Endodermal cell (in vitro differentiated cells): ENCODE measurements at regions not wholly inside any gene's neighbourhood (a gene's known extent, or its start where the extent isn't known, plus 50 kb on each side); places are given as distances from the start of the nearest gene placed in this dataset.

Experiments used
- DNase-seq: peaks from one replicate; pipeline ENCODE4 v3.0.0-alpha.2; 2017
- H3K27ac ChIP-seq: 2 replicates; pipeline ENCODE4 v1.5.1; 2013; ENCODE audit warnings: mild to moderate bottlenecking, low read depth, low read length, moderate library complexity
- H3K27me3 ChIP-seq: 2 replicates; pipeline ENCODE4 v1.6.1; 2013; ENCODE audit warnings: mild to moderate bottlenecking, low read length, moderate library complexity; ENCODE audit not compliant: insufficient read depth, control insufficient read depth, poor library complexity, severe bottlenecking
- H3K36me3 ChIP-seq: 2 replicates; pipeline ENCODE4 v1.7.0; 2013; ENCODE audit warnings: mild to moderate bottlenecking, low read length, moderate library complexity; ENCODE audit not compliant: control insufficient read depth, insufficient read depth
- H3K4me1 ChIP-seq: one replicate; pipeline ENCODE4 v1.7.0; 2013; ENCODE audit warnings: low read length; ENCODE audit not compliant: control insufficient read depth, insufficient read depth
- H3K4me3 ChIP-seq: 2 replicates; pipeline ENCODE4 v1.5.1; 2013; ENCODE audit warnings: mild to moderate bottlenecking, low read length, moderate library complexity
- H3K9ac ChIP-seq: 2 replicates; pipeline ENCODE4 v1.6.1; 2013; ENCODE audit warnings: mild to moderate bottlenecking, low read length, moderate library complexity; ENCODE audit not compliant: poor library complexity, severe bottlenecking; ENCODE audit errors: extremely low read depth
- H3K9me3 ChIP-seq: 2 replicates; pipeline ENCODE4 v1.6.1; 2013; ENCODE audit warnings: mild to moderate bottlenecking, low read length, moderate library complexity; ENCODE audit not compliant: control insufficient read depth
- H3K27ac Mint-ChIP-seq: 2 replicates; pipeline ENCODE4 v1.8.0; 2020; ENCODE audit warnings: mixed read lengths
- H3K27me3 Mint-ChIP-seq: 2 replicates; pipeline ENCODE4 v1.8.0; 2021; ENCODE audit warnings: mild to moderate bottlenecking, mixed read lengths; ENCODE audit not compliant: insufficient read depth
- H3K36me3 Mint-ChIP-seq: 2 replicates; pipeline ENCODE4 v1.8.0; 2020; ENCODE audit warnings: low read depth, mixed read lengths
- H3K4me1 Mint-ChIP-seq: 2 replicates; pipeline ENCODE4 v1.8.0; 2020; ENCODE audit warnings: mixed read lengths
- H3K4me3 Mint-ChIP-seq: 2 replicates; pipeline ENCODE4 v1.8.0; 2020; ENCODE audit warnings: mild to moderate bottlenecking, moderate library complexity, mixed read lengths
- H3K9me3 Mint-ChIP-seq: 2 replicates; pipeline ENCODE4 v1.8.0; 2020; ENCODE audit warnings: mild to moderate bottlenecking, mixed read lengths
- CTCF ChIP-seq: fragments of 200-600 bp; sonication (generic); conservative IDR thresholded peaks from 2 replicates; pipeline ENCODE4 v1.5.0; 2021; ENCODE audit warnings: antibody characterized with exemption, mild to moderate bottlenecking
- WGBS, 2 experiments: methylation state at CpG; one replicate each; pipeline versions ENCODE4 v1.1.5 to v1.1.7; 2013; ENCODE audit warnings: missing lambda C conversion rate in 2 of 2, mixed read lengths in 1 of 2; ENCODE audit not compliant: insufficient coverage in 1 of 2, insufficient read length in 1 of 2; 5-methylcytosine and 5-hydroxymethylcytosine counted together

GRCh38 chr6:169859978-169860703 is 108.7 kb downstream of the ERMARD start:
- H3K4me1 ChIP-seq, result no peaks in the 10 kb centered on the region
- no peak overlapping the region for H3K4me3 ChIP-seq
- no peaks in the 10 kb centered on the region for H3K36me3 Mint-ChIP-seq
- DNase-seq, result no peak
- WGBS, 2 experiments, result 91 to 94% methylated on average over 16 to 18 of the region's 18 CpGs
- H3K27ac ChIP-seq, result no peak overlapping the region
- no peak overlapping the region for H3K9ac ChIP-seq
- no peaks in the 10 kb centered on the region for H3K36me3 ChIP-seq
- H3K27ac Mint-ChIP-seq, result no peak overlapping the region
- no peaks in the 10 kb centered on the region for H3K27me3 ChIP-seq
- TF ChIP-seq CTCF, result no peak
- H3K9me3 ChIP-seq, result peaks cover 10% of the 10 kb centered on the region
- peaks cover 37% of the 10 kb centered on the region for H3K9me3 Mint-ChIP-seq
- H3K4me3 Mint-ChIP-seq, result no peak overlapping the region
- H3K27me3 Mint-ChIP-seq, result peaks cover 2% of the 10 kb centered on the region
- no peaks in the 10 kb centered on the region for H3K4me1 Mint-ChIP-seq

- no peak overlapping the region for H3K4me3 Mint-ChIP-seq
- peaks cover 2% of the 10 kb centered on the region for H3K27me3 Mint-ChIP-seq
- no peak overlapping the region for H3K27ac Mint-ChIP-seq
- no peaks in the 10 kb centered on the region for H3K36me3 Mint-ChIP-seq
- TF ChIP-seq CTCF, result no peak
- H3K36me3 ChIP-seq, result no peaks in the 10 kb centered on the region
- peaks cover 43% of the 10 kb centered on the region for H3K9me3 Mint-ChIP-seq
- no peaks in the 10 kb centered on the region for H3K4me1 Mint-ChIP-seq
- no peaks in the 10 kb centered on the region for H3K27me3 ChIP-seq
- no peaks in the 10 kb centered on the region for H3K4me1 ChIP-seq
- 94 to 98% methylated on average over 7 of the region's 7 CpGs for WGBS, 2 experiments
- peaks cover 16% of the 10 kb centered on the region for H3K9me3 ChIP-seq
- H3K4me3 ChIP-seq, result no peak overlapping the region
- no peak overlapping the region for H3K9ac ChIP-seq
- no peak for DNase-seq
- no peak overlapping the region for H3K27ac ChIP-seq
Observed at GRCh38 chr6:169859401-169859977, 108.1 kb downstream of the ERMARD start.

GRCh38 chr6:169858935-169859351 is 107.5 kb downstream of the ERMARD start:
- H3K27ac Mint-ChIP-seq, result no peak overlapping the region
- H3K4me1 Mint-ChIP-seq, result no peaks in the 10 kb centered on the region
- H3K27me3 Mint-ChIP-seq, result peaks cover 2% of the 10 kb centered on the region

More at GRCh38 chr6:169858935-169859351, 107.5 kb downstream of the ERMARD start:
- peak; percentile 31 for DNase-seq
- Histone ChIP-seq H3K9ac (no peak overlapping the region), H3K9me3 (peaks cover 16% of the 10 kb centered on the region), H3K27ac (no peak overlapping the region), H3K36me3 (no peaks in the 10 kb centered on the region), H3K27me3 (no peaks in the 10 kb centered on the region), H3K4me1 (no peaks in the 10 kb centered on the region), H3K4me3 (no peak overlapping the region)
- no peak overlapping the region for H3K4me3 Mint-ChIP-seq
- no peak for TF ChIP-seq CTCF
- H3K9me3 Mint-ChIP-seq, result peaks cover 46% of the 10 kb centered on the region
- 89 to 95% methylated on average over 8 to 10 of the region's 10 CpGs for WGBS, 2 experiments
- H3K36me3 Mint-ChIP-seq, result no peaks in the 10 kb centered on the region
